Erythroblast (primary cell): ENCODE measurements at regions not wholly inside any gene's neighbourhood (a gene's known extent, or its start where the extent isn't known, plus 50 kb on each side); places are given as distances from the start of the nearest gene placed in this dataset.

Source experiments
- DNase-seq, 2 experiments: peaks; one replicate each; lab custom pipeline; 2025; lab: John Stamatoyannopoulos, UW
- GATA1 ChIP-seq: IDR thresholded peaks from 2 replicates; pipeline ENCODE4 v1.6.1; 2011; ENCODE audit warnings: low read depth, mild to moderate bottlenecking, control low read depth, low read length, moderate library complexity
- POLR2A ChIP-seq: IDR thresholded peaks from 2 replicates; pipeline ENCODE4 v1.6.1; 2011; ENCODE audit warnings: mild to moderate bottlenecking, low read length

- TF ChIP-seq POLR2A (no peak), GATA1 (no peak)
- no peak for DNase-seq
These were observed 262.5 kb upstream of the PPP2R2D start for GRCh38 chr10:131638049-131638879.

- TF ChIP-seq GATA1 = no peak
- no peak for TF ChIP-seq POLR2A
These were observed 261.9 kb upstream of the PPP2R2D start for GRCh38 chr10:131638880-131639278.

GRCh38 chr10:131640045-131640644 lies 260.7 kb upstream of the PPP2R2D start:
- no peak for DNase-seq
- TF ChIP-seq GATA1 = no peak
- TF ChIP-seq POLR2A = no peak

More at GRCh38 chr10:131638880-131639278, 261.9 kb upstream of the PPP2R2D start:
- DNase-seq = no peak

- no peak for TF ChIP-seq GATA1
- no peak for TF ChIP-seq POLR2A
- no peak for DNase-seq
These were observed 259.6 kb upstream of the PPP2R2D start for GRCh38 chr10:131641231-131641630.

GRCh38 chr10:131641898-131642297 lies 258.9 kb upstream of the PPP2R2D start:
- DNase-seq = no peak
- TF ChIP-seq GATA1 (no peak), POLR2A (no peak)

- no peak for TF ChIP-seq GATA1
- TF ChIP-seq POLR2A = no peak
- DNase-seq = no peak
These were observed 257.8 kb upstream of the PPP2R2D start for GRCh38 chr10:131642966-131643365.

GRCh38 chr10:131644289-131644688 lies 256.5 kb upstream of the PPP2R2D start:
- TF ChIP-seq POLR2A (no peak), GATA1 (no peak)
- no peak for DNase-seq

- TF ChIP-seq POLR2A (no peak), GATA1 (no peak)
- DNase-seq = no peak
These were observed 255.7 kb upstream of the PPP2R2D start for GRCh38 chr10:131644864-131645658.

- TF ChIP-seq POLR2A (no peak), GATA1 (no peak)
- DNase-seq = no peak
These were observed 255.1 kb upstream of the PPP2R2D start for GRCh38 chr10:131645756-131646155.

GRCh38 chr10:131646551-131647525 lies 254.0 kb upstream of the PPP2R2D start:
- DNase-seq = no peak
- TF ChIP-seq POLR2A (no peak), GATA1 (no peak)

GRCh38 chr10:131647789-131648188 lies 253.0 kb upstream of the PPP2R2D start:
- TF ChIP-seq POLR2A = no peak
- TF ChIP-seq GATA1 = no peak
- no peak for DNase-seq

GRCh38 chr10:131648386-131649020 lies 252.3 kb upstream of the PPP2R2D start:
- TF ChIP-seq GATA1 (no peak), POLR2A (no peak)
- no peak for DNase-seq
